ENCODE measurements at regions not wholly inside any gene's neighbourhood (a gene's known extent, or its start where the extent isn't known, plus 50 kb on each side); places are given as distances from the start of the nearest gene placed in this dataset.

GRCh38 chr2:129296396-129296795 is 683.1 kb upstream of the RAB6C start:
- Histone ChIP-seq H3K4me3 (ENCODE audit: low read length) (no peak overlapping the region), H3K27me3 (ENCODE audit: insufficient read depth, low read length) (no peaks in the 10 kb centered on the region), H3K9me3 (ENCODE audit: insufficient read depth, low read depth, low read length) (no peaks in the 10 kb centered on the region; the same call in 1 of the 2 replicates), H3K27ac (ENCODE audit: low read length) (no peak overlapping the region), H3K9ac (ENCODE audit: low read depth, low read length) (no peak overlapping the region), H3K36me3 (ENCODE audit: insufficient read depth, low read depth, low read length) (no peaks in the 10 kb centered on the region), H3K4me1 (ENCODE audit: insufficient read depth, low read length) (no peaks in the 10 kb centered on the region)

- H3K36me3 ChIP-seq (ENCODE audit: insufficient read depth, low read depth, low read length) = no peaks in the 10 kb centered on the region
- H3K27me3 ChIP-seq (ENCODE audit: insufficient read depth, low read length) = no peaks in the 10 kb centered on the region
- H3K9ac ChIP-seq (ENCODE audit: low read depth, low read length) = no peak overlapping the region
- H3K27ac ChIP-seq (ENCODE audit: low read length) = no peak overlapping the region
- H3K9me3 ChIP-seq (ENCODE audit: insufficient read depth, low read depth, low read length) = no peaks in the 10 kb centered on the region; the same call in 1 of the 2 replicates
- H3K4me1 ChIP-seq (ENCODE audit: insufficient read depth, low read length) = no peaks in the 10 kb centered on the region
- no peak overlapping the region for H3K4me3 ChIP-seq (ENCODE audit: low read length)
These were observed 682.7 kb upstream of the RAB6C start for GRCh38 chr2:129296806-129297205.

GRCh38 chr2:129297430-129297829 is 682.0 kb upstream of the RAB6C start:
- H3K27me3 ChIP-seq (ENCODE audit: insufficient read depth, low read length) = no peaks in the 10 kb centered on the region
- no peaks in the 10 kb centered on the region for H3K4me1 ChIP-seq (ENCODE audit: insufficient read depth, low read length)
- no peak overlapping the region for H3K4me3 ChIP-seq (ENCODE audit: low read length)
- no peak overlapping the region for H3K27ac ChIP-seq (ENCODE audit: low read length)
- H3K9ac ChIP-seq (ENCODE audit: low read depth, low read length) = no peak overlapping the region
- H3K36me3 ChIP-seq (ENCODE audit: insufficient read depth, low read depth, low read length) = no peaks in the 10 kb centered on the region
- no peaks in the 10 kb centered on the region; the same call in 1 of the 2 replicates for H3K9me3 ChIP-seq (ENCODE audit: insufficient read depth, low read depth, low read length)

GRCh38 chr2:129299338-129299737 is 680.1 kb upstream of the RAB6C start:
- H3K27ac ChIP-seq (ENCODE audit: low read length) = no peak overlapping the region
- no peaks in the 10 kb centered on the region for H3K36me3 ChIP-seq (ENCODE audit: insufficient read depth, low read depth, low read length)

GRCh38 chr2:129299756-129300155 is 679.7 kb upstream of the RAB6C start:
- Histone ChIP-seq H3K27me3 (ENCODE audit: insufficient read depth, low read length) (no peaks in the 10 kb centered on the region), H3K9me3 (ENCODE audit: insufficient read depth, low read depth, low read length) (no peaks in the 10 kb centered on the region), H3K9ac (ENCODE audit: low read depth, low read length) (no peak overlapping the region), H3K36me3 (ENCODE audit: insufficient read depth, low read depth, low read length) (no peaks in the 10 kb centered on the region), H3K4me1 (ENCODE audit: insufficient read depth, low read length) (no peaks in the 10 kb centered on the region), H3K4me3 (ENCODE audit: low read length) (no peak overlapping the region), H3K27ac (ENCODE audit: low read length) (no peak overlapping the region)

More at GRCh38 chr2:129299338-129299737, 680.1 kb upstream of the RAB6C start:
- H3K27me3 ChIP-seq (ENCODE audit: insufficient read depth, low read length) = no peaks in the 10 kb centered on the region
- no peak overlapping the region for H3K4me3 ChIP-seq (ENCODE audit: low read length)
- no peaks in the 10 kb centered on the region for H3K4me1 ChIP-seq (ENCODE audit: insufficient read depth, low read length)
- H3K9me3 ChIP-seq (ENCODE audit: insufficient read depth, low read depth, low read length) = no peaks in the 10 kb centered on the region
- no peak overlapping the region for H3K9ac ChIP-seq (ENCODE audit: low read depth, low read length)

- Histone ChIP-seq H3K27me3 (ENCODE audit: insufficient read depth, low read length) (no peaks in the 10 kb centered on the region), H3K36me3 (ENCODE audit: insufficient read depth, low read depth, low read length) (no peaks in the 10 kb centered on the region), H3K4me1 (ENCODE audit: insufficient read depth, low read length) (no peaks in the 10 kb centered on the region), H3K27ac (ENCODE audit: low read length) (no peak overlapping the region), H3K9ac (ENCODE audit: low read depth, low read length) (no peak overlapping the region), H3K9me3 (ENCODE audit: insufficient read depth, low read depth, low read length) (no peaks in the 10 kb centered on the region), H3K4me3 (ENCODE audit: low read length) (no peak overlapping the region)
These were observed 679.0 kb upstream of the RAB6C start for GRCh38 chr2:129300456-129300855.

GRCh38 chr2:129301431-129301913 is 678.0 kb upstream of the RAB6C start:
- H3K4me1 ChIP-seq (ENCODE audit: insufficient read depth, low read length) = no peaks in the 10 kb centered on the region
- H3K27me3 ChIP-seq (ENCODE audit: insufficient read depth, low read length) = no peaks in the 10 kb centered on the region
- no peaks in the 10 kb centered on the region for H3K9me3 ChIP-seq (ENCODE audit: insufficient read depth, low read depth, low read length)
- H3K4me3 ChIP-seq (ENCODE audit: low read length) = no peak overlapping the region
- no peak overlapping the region for H3K9ac ChIP-seq (ENCODE audit: low read depth, low read length)
- no peak overlapping the region for H3K27ac ChIP-seq (ENCODE audit: low read length)
- H3K36me3 ChIP-seq (ENCODE audit: insufficient read depth, low read depth, low read length) = no peaks in the 10 kb centered on the region

- Histone ChIP-seq H3K9ac (ENCODE audit: low read depth, low read length) (no peak overlapping the region), H3K4me3 (ENCODE audit: low read length) (no peak overlapping the region), H3K27ac (ENCODE audit: low read length) (no peak overlapping the region), H3K36me3 (ENCODE audit: insufficient read depth, low read depth, low read length) (no peaks in the 10 kb centered on the region), H3K9me3 (ENCODE audit: insufficient read depth, low read depth, low read length) (no peaks in the 10 kb centered on the region), H3K4me1 (ENCODE audit: insufficient read depth, low read length) (no peaks in the 10 kb centered on the region), H3K27me3 (ENCODE audit: insufficient read depth, low read length) (no peaks in the 10 kb centered on the region)
These were observed 677.4 kb upstream of the RAB6C start for GRCh38 chr2:129302106-129302505.

- Histone ChIP-seq H3K36me3 (ENCODE audit: insufficient read depth, low read depth, low read length) (no peaks in the 10 kb centered on the region), H3K4me1 (ENCODE audit: insufficient read depth, low read length) (no peaks in the 10 kb centered on the region), H3K27me3 (ENCODE audit: insufficient read depth, low read length) (no peaks in the 10 kb centered on the region), H3K27ac (ENCODE audit: low read length) (no peak overlapping the region), H3K9me3 (ENCODE audit: insufficient read depth, low read depth, low read length) (no peaks in the 10 kb centered on the region), H3K9ac (ENCODE audit: low read depth, low read length) (no peak overlapping the region), H3K4me3 (ENCODE audit: low read length) (no peak overlapping the region)
These were observed 676.8 kb upstream of the RAB6C start for GRCh38 chr2:129302561-129303183.

- Histone ChIP-seq H3K4me3 (ENCODE audit: low read length) (no peak overlapping the region), H3K9me3 (ENCODE audit: insufficient read depth, low read depth, low read length) (no peaks in the 10 kb centered on the region), H3K4me1 (ENCODE audit: insufficient read depth, low read length) (no peaks in the 10 kb centered on the region), H3K36me3 (ENCODE audit: insufficient read depth, low read depth, low read length) (no peaks in the 10 kb centered on the region), H3K27ac (ENCODE audit: low read length) (no peak overlapping the region), H3K9ac (ENCODE audit: low read depth, low read length) (no peak overlapping the region), H3K27me3 (ENCODE audit: insufficient read depth, low read length) (no peaks in the 10 kb centered on the region)
These were observed 665.3 kb upstream of the RAB6C start for GRCh38 chr2:129314120-129314519.

GRCh38 chr2:129318581-129319421 is 660.7 kb upstream of the RAB6C start:
- no peaks in the 10 kb centered on the region for H3K4me1 ChIP-seq (ENCODE audit: insufficient read depth, low read length)

GRCh38 chr2:129319422-129319717 is 660.1 kb upstream of the RAB6C start:
- no peak overlapping the region for H3K4me3 ChIP-seq (ENCODE audit: low read length)
- no peaks in the 10 kb centered on the region for H3K9me3 ChIP-seq (ENCODE audit: insufficient read depth, low read depth, low read length)
- no peak overlapping the region for H3K9ac ChIP-seq (ENCODE audit: low read depth, low read length)
- H3K36me3 ChIP-seq (ENCODE audit: insufficient read depth, low read depth, low read length) = no peaks in the 10 kb centered on the region
- no peaks in the 10 kb centered on the region for H3K27me3 ChIP-seq (ENCODE audit: insufficient read depth, low read length)
- H3K27ac ChIP-seq (ENCODE audit: low read length) = no peak overlapping the region
- H3K4me1 ChIP-seq (ENCODE audit: insufficient read depth, low read length) = no peaks in the 10 kb centered on the region

More at GRCh38 chr2:129318581-129319421, 660.7 kb upstream of the RAB6C start:
- Histone ChIP-seq H3K27ac (ENCODE audit: low read length) (no peak overlapping the region), H3K9me3 (ENCODE audit: insufficient read depth, low read depth, low read length) (no peaks in the 10 kb centered on the region), H3K36me3 (ENCODE audit: insufficient read depth, low read depth, low read length) (no peaks in the 10 kb centered on the region), H3K4me3 (ENCODE audit: low read length) (no peak overlapping the region), H3K27me3 (ENCODE audit: insufficient read depth, low read length) (no peaks in the 10 kb centered on the region), H3K9ac (ENCODE audit: low read depth, low read length) (no peak overlapping the region)
